Ishikawa (cell line): ENCODE measurements at regions not wholly inside any gene's neighbourhood (a gene's known extent, or its start where the extent isn't known, plus 50 kb on each side); places are given as distances from the start of the nearest gene placed in this dataset.

Experiments used
- CEBPB ChIP-seq: IDR thresholded peaks from 2 replicates; pipeline ENCODE4 v1.6.1; 2012
- CREB1 ChIP-seq: IDR thresholded peaks from 2 replicates; pipeline ENCODE4 v1.6.1; 2012; ENCODE audit warnings: low read depth
- EGR1 ChIP-seq: IDR thresholded peaks from 2 replicates; pipeline ENCODE4 v1.6.1; 2012
- EP300 ChIP-seq: IDR thresholded peaks from 2 replicates; pipeline ENCODE4 v1.6.1; 2012; ENCODE audit warnings: borderline replicate concordance
- FOXM1 ChIP-seq: IDR thresholded peaks from 2 replicates; pipeline ENCODE4 v1.6.1; 2012; ENCODE audit warnings: low read depth, borderline replicate concordance
- NFIC ChIP-seq: IDR thresholded peaks from 2 replicates; pipeline ENCODE4 v1.6.1; 2012
- RAD21 ChIP-seq: IDR thresholded peaks from 2 replicates; pipeline ENCODE4 v1.6.1; 2012; ENCODE audit warnings: low read depth
- REST ChIP-seq: IDR thresholded peaks from 2 replicates; pipeline ENCODE4 v1.6.1; 2012; ENCODE audit warnings: low read depth, mild to moderate bottlenecking
- TAF1 ChIP-seq: IDR thresholded peaks from 2 replicates; pipeline ENCODE4 v1.6.1; 2012; ENCODE audit warnings: low read depth, mild to moderate bottlenecking
- TCF12 ChIP-seq: IDR thresholded peaks from 2 replicates; pipeline ENCODE4 v1.6.1; 2012; ENCODE audit warnings: low read depth
- TEAD4 ChIP-seq: IDR thresholded peaks from 2 replicates; pipeline ENCODE4 v1.6.1; 2012
- USF1 ChIP-seq: IDR thresholded peaks from 2 replicates; pipeline ENCODE4 v1.6.1; 2012
- YY1 ChIP-seq: IDR thresholded peaks from 2 replicates; pipeline ENCODE4 v1.6.1; 2012; ENCODE audit warnings: low read depth
- ZBTB7A ChIP-seq: IDR thresholded peaks from 2 replicates; pipeline ENCODE4 v1.6.1; 2012; ENCODE audit warnings: low read depth
- TF ChIP-seq, protein P1 (sequence below): IDR thresholded peaks from 2 replicates; pipeline ENCODE4 v1.6.1; 2012

DNA sequence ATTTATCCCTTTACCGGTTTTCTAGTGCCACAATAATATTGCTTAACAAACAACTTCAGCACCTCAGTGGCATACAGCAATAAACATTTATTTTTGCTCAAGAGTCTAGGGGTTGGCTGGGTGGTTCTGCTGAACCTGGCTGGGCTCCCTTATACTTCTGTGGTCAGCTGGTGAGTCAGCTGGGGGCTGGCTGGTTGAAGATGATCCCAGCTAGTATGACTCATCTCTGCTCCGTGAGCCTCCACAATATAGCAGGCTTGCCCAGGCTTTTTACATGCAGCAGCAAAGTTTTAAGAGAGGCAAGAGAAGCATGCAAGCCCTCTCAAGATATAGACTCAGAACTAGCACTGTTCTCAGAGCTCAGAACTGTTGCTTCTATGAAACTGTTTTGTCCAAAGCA, 523.5 kb upstream of the CLINT1 start:
- TF ChIP-seq ZBTB7A = no peak
- TF ChIP-seq RAD21 = no peak
- no peak for TF ChIP-seq NFIC
- no peak for TF ChIP-seq TAF1
- no peak for TF ChIP-seq EGR1
- TF ChIP-seq, protein P1, sequence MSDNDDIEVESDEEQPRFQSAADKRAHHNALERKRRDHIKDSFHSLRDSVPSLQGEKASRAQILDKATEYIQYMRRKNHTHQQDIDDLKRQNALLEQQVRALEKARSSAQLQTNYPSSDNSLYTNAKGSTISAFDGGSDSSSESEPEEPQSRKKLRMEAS = no peak
- TF ChIP-seq REST = no peak
- TF ChIP-seq TCF12 = no peak
- no peak for TF ChIP-seq EP300
- no peak for TF ChIP-seq YY1
- TF ChIP-seq TEAD4 = no peak
- TF ChIP-seq FOXM1 = no peak
- no peak for TF ChIP-seq CREB1
- no peak for TF ChIP-seq USF1

- TF ChIP-seq EP300 = no peak
- TF ChIP-seq RAD21 = no peak
- TF ChIP-seq, protein P1 = no peak
- no peak for TF ChIP-seq CREB1
- no peak for TF ChIP-seq NFIC
- no peak for TF ChIP-seq ZBTB7A
- no peak for TF ChIP-seq TAF1
- TF ChIP-seq EGR1 = no peak
- TF ChIP-seq TEAD4 = no peak
- no peak for TF ChIP-seq USF1
- TF ChIP-seq REST = no peak
- no peak for TF ChIP-seq CEBPB
- TF ChIP-seq FOXM1 = no peak
- TF ChIP-seq TCF12 = no peak
- TF ChIP-seq YY1 = no peak
These were observed 522.7 kb upstream of the CLINT1 start for GRCh38 chr5:158381614-158382160.

- TF ChIP-seq TCF12 (no peak), ZBTB7A (no peak), FOXM1 (no peak), TEAD4 (no peak)
These were observed 521.7 kb upstream of the CLINT1 start for GRCh38 chr5:158380661-158381060.

DNA sequence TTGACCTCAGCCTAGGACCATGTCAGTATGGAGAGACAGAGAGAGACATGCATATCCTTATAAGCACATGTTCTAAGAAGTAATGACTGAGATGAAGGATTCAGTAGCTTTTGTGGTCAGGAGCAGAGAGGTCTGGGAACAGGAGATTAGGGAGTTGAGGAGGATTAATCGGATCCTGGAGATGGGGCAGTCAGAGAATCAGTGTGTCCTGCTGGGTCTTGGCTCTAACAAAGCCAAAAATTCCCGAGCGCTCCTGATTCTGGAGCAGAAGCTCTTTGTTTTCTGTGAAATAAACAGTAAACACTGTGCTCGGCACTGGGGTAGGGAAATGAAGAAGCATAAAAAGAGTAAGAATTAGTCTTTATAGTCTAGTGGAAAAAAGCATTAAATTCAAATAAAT, 520.0 kb upstream of the CLINT1 start:
- TF ChIP-seq EP300 (no peak), FOXM1 (no peak), NFIC (no peak), TCF12 (no peak), YY1 (no peak), CEBPB (no peak), EGR1 (no peak), RAD21 (no peak), TAF1 (no peak), TEAD4 (no peak), REST (no peak), USF1 (no peak), ZBTB7A (no peak)
- TF ChIP-seq, protein P1 = no peak
